Renal cortex interstitium (tissue), 11 donors: ENCODE measurements at regions not wholly inside any gene's neighbourhood (a gene's known extent, or its start where the extent isn't known, plus 50 kb on each side); places are given as distances from the start of the nearest gene placed in this dataset.
"Not testable (repeated sequence)": the region's sequence is repeated elsewhere in the genome, so short reads cannot be mapped to it uniquely, and the experiment has no call there.

Experiments
- DNase-seq, 11 donors: peaks; one replicate each; pipeline ENCODE4 v3.0.0-alpha.2; 2013; ENCODE audit warnings: low read depth in 9 of 11, low spot score in 4 of 11; ENCODE audit errors: extremely low read depth in 1 of 11

DNA sequence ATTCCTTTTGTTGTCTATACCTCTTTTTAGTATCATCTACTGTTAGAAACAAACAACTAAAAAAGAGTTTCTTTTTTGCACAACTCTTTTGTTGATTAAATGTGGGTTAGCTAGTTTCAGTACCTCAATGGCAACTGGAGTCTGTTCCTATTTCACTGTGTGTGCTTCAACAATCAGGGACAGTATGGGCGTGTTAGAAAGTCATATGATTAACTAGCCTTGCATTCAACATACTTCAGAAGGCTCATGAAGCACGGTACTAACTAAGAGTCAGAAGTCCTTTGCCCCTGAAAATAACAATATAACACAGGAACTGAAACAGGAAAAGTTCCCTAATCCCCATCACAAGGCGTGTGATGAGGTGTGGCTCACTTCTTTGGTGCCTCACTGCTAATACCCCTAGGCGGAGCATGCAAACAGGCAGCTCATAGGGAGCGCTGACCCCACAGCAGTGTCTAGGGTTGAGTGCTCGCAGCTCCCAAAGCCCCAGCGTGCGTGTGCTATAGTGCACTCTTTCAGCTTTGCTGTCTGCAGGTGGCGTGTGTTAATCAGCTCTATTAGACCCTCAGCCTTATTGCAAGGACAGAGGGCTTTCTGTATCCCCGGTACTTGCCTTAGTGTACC lies 203.1 kb upstream of the NDST3 start:
- DNase-seq = no peak

DNA sequence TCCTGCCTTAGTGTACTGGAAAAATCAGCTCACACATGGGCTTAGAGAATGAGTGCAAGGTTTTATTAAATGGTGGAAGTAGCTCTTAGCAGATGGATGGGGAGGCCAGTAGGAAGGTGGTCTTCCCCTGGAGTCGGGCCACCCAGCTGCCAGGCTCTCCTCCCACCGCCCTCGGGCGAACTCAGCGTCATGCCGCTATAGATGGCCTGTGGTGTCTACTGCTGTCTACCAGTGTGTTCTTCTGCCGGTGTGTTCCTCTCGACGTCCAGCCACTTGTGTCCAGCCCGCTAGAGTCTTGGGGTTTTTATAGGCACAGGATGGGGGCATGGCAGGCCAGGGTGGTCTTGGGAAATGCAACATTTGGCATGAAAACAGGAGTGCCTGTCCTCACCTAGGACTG lies 198.7 kb upstream of the NDST3 start:
- no peak for DNase-seq

DNA sequence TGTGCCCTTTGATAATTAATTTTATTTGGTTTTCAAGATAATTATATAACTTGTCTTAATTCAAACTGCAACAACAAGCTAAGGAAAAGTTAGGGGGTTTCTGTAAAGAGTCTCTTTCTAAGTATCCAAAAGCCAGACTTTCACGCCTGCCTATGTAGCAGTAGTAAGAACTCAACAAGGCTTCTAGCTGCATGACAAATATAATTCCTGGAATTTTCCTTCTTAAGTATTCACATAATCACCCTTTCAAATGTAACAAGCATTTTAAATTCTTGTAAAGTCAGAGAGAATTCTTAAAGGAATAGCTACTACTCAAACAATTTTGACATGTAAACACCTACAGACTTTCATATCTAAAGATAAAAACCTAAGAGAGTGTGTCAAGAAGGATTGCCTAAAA lies 189.7 kb upstream of the NDST3 start:
- DNase-seq = no peak

DNA sequence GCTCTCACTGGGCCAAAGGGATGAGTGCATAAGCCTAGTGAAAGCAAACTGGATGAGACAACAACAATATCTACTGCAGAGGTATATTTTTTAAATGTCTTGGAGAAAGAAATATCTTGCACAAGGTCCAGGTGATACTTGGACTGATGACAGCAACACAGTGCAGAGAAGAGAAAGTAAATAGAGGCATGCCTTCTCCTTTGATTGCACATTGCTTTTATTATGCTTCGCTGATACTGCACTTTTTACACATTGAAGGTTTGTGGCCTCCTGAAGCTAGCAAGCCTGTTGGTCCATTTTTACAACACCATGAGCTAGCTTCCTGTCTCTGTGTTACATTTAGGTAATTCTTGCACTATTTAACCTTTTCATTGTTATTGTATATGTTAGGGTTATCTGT lies 189.0 kb upstream of the NDST3 start:
- no peak for DNase-seq

DNA sequence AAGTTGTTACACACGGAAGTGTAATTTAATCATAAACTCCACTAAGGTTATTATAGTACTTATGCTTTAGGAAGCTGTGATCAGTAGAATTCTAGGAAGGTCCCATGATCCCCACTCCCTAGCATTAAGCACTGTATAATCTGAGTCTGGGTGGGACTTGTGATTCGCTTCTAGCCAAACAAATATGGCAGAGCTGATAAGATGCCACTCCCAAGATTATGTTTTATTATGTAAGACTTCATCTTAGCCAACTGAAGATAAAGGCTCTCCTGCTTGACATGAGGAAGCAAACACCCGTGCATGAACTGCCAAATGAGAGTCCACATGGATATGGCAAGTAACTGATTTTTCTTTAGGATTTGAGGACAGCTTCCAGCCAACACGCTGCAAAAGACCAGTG lies 186.4 kb upstream of the NDST3 start:
- DNase-seq = no peak

DNA sequence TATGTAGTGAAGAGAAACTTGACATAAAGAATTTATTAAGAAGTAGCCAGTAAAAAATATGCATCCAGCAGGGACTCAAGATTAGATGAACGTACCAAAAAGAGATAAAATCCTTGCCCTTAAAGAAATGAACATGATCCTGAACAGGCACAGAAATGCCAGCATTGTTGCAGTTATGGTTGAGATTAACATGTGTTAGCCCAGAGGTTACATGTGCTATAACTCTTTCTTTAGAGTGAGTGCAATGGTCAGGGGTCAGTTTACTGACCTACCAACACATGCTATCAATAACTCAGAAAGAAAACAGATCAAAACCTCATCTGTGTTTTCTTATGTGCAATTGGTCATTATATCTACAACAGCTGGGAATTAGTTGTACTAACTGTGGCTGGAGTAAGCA lies 166.1 kb upstream of the NDST3 start:
- DNase-seq = no peak

DNA sequence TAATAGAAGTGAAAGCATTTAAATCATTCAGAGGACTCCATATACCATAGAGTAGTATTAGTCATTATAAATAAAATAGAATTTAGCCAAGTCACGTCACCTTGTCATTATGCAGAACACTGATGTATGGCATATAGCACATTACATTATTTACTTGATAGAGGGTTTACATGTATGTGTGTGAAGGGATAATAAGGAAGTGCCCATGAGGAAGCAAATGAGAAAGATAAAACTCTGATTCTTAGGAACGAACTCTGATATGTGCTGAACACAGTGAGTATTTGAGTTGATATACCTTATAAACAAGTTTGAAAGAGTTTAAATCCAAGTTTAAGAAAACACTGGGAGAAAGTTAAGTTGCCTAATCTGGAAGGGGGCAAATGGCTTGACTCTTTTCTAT lies 160.5 kb upstream of the NDST3 start:
- no peak for DNase-seq

DNA sequence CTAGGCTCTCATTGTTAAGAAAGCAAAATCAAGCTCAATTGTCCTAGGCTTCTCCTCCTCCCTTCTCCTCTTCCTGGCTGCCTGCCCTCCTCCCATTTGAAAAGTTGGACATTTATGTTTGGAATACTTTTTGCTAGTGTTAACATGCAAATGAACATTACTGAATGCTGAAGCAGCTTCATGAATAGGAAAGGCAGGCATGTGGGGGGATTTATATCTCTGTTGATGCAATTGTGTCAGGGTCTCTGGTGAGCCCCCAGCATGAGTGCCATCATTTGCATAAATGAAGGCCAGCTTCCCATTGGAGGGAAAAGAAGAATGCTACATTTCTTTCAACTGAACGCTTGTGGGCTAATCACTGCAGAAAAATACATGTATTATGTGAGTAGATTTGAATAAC lies 160.1 kb upstream of the NDST3 start:
- DNase-seq = no peak

DNA sequence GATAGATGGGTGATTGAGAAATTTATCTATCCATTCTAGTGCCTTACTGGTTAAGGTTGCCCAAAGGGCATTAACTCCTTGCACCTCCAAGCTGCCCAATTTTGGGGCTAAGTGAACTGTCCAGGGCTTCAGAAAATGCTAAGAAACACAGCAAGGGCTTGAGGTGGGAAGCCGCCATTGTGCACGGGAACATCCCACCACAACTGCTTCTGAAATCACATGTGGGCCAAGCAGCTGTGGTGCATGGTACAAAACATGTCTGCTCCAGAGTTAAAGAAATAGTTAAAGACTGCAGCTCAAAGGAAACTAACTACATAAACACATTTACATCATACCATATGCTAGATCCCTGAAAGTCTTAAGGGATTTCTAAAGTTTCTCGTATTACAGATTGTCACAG lies 144.3 kb upstream of the NDST3 start:
- DNase-seq = no peak

DNA sequence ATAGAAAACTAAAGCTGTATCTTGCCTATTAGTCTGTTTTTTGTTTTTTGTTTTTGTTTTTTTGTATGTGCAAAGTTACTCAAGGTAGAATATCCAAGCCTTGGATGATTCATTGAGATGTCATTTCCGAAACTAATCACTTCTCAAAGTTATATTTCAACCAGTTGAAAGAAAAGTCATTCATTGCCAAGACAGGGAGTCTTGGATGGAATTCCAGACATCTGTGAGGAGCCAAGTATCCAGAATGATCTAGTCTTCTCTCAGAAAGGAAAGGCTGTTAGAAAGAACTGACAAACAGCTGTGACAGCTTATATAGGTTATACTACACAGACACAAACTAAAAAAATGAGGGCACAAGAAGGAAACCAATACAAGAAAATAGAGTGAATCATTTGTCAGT lies 141.1 kb upstream of the NDST3 start:
- no peak for DNase-seq

DNA sequence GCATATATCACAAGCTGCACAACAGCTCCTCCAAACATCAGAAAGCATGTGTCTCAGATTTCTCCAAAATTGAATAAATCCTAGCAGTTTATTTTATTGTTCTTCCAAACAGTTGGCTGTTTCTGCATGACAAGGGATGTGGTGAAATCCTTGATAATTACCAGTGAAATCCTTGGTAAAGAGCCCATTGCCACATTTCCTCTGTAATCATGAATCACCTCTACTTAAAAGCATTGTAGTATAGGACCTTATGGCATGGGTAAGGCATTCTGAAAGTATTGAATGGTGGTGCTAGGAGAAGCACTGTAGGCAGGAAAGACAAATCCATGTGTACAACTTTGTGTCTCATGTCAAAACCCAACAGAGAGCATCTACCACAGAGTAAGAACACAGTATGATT lies 135.8 kb upstream of the NDST3 start:
- DNase-seq = no peak

DNA sequence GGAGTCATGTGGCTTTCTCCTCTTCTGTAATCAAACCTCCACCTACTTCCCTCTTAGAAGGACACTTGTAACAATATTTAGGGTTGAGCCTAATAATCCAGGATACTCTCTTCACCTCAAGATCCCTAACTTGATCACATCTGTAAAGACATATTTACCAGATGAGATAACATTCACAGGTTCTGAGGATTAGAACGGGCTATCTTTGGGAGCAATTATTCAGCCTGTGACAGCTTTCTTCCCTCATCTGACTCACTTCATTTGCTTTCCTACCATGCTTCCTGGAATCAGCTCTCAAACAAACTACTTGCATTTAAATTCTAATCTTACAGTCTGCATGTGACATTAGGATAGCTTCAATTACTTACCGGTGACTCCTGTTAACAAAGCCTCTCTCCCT lies 133.5 kb upstream of the NDST3 start:
- DNase-seq = peak in 1 of 11 donors; percentile 0

DNA sequence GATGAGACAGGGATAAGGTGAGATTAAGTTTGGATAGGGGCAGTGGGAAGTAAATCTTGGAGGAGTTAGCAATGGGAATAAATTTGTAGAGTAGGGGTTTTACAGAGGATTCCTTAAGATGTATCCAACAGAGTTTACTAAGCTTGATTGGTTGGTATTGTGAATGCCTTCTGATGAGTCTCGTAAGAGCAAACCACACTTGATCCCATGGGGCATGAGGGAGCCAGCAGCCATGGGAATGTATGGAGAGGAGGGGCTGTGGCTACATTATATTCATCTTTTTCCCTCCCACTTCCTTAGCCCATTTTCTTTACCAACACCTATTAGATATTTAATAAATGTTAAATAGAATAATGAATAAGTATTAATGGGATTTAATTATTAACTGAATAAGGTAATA lies 126.6 kb upstream of the NDST3 start:
- DNase-seq = no peak

DNA sequence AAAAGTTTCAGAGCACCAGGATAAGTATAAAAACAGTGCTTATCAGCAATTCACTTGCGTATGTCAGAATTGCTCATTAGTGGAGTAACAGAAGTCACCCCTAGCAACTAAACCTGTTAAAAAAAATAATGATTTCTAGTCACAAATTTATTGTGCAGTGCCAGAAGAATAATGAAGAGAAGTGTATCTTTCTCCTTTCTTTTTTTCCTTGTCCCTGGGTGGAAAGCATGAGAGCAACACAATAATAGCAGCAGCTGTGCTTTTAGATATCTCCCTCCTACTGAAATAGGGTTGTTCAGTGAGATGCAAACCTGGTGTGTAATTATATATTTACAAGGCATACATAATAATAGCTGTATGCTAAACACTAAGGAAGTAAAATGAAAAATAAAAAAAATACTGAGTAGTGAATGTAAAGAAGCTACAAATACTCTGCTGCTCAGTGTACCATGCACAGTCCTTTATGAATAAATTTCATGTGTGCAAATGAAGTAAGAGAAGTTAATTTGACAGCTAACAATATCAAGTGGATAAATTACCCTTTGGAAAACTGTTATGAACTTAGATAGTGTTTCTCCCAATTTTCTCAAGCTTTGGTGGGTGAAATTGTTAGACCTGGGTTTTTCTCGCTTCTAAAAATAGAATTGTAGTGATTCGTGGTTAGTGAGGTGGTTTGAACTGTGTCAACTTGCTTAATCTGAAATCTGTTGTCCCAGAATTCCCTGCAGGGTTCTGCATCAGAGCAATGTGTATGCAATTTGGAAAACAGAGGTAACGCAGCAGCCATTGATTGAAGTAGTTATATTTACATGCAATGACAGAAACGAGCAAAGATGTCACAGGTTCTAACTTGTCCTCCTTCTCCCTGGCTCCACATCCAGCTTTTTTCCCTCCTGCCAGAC lies 125.7 kb upstream of the NDST3 start:
- DNase-seq = no peak

DNA sequence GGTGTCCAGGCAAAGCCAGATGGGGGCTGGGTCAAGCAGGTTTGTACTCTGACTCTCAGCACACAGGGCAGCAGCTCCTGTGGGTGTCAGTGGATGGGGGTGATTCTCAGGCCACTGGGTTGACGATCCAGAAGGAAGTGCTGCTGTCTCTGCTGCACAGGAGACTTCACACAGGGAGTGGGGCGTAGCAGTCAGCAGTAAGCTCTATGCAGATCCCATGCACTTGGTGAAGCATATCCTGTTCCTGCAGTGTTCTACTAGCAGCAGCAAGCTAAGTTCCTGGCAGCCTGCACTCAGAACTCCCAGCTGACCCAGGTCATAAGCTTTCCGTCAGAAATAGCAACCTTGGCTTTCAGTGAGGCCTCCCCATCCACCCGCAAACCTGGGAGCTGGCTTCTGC lies 117.6 kb upstream of the NDST3 start:
- no peak for DNase-seq

DNA sequence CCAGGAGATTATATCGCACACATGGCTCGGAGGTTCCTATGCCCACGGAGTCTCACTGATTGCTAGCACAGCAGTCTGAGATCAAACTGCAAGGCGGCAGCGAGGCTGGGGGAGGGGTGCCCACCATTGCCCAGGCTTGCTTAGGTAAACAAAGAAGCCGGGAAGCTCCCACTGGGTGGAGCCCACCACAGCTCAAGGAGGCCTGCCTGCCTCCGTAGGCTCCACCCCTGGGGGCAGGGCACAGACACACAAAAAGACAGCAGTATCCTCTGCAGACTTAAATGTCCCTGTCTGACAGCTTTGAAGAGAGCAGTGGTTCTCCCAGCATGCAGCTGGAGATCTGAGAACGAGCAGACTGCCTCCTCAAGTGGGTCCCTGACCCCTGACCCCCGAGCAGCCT lies 112.0 kb upstream of the NDST3 start:
- DNase-seq = not testable (repeated sequence)

DNA sequence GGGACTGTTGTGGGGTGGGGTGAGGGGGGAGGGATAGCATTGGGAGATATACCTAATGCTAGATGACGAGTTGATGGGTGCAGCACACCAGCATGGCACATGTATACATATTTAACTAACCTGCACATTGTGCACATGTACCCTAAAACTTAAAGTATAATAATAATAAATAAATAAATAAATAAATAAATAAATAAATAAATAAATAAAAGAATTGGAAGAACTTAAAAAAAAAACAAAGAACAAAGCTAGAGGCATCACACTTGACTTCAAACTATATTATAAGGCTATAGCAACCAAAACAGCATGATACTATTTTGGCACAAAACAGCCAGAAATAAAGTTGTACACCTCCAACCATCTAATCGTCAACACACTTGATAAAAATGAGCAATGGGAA lies 106.5 kb upstream of the NDST3 start:
- DNase-seq = not testable (repeated sequence)

DNA sequence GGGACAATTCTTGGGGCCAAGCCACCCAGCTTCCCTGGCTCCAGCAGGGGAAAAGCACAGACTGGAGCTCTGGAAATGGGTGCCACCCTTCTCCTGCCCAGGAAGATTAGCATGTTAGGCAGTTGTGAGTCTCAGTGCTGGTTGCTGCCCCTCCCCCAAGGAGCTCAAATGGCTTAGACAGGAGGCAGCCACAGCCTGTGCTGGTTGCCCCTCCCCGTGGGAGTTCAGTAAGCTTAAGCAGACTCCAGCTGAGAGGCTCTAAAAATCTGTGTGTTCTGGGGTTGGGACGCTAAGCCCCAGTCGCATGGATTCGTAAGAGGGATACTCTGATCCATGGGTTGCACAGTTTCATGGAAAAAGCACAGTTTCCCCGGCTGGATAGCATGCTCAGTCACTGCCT lies 92.7 kb upstream of the NDST3 start:
- DNase-seq = no peak

DNA sequence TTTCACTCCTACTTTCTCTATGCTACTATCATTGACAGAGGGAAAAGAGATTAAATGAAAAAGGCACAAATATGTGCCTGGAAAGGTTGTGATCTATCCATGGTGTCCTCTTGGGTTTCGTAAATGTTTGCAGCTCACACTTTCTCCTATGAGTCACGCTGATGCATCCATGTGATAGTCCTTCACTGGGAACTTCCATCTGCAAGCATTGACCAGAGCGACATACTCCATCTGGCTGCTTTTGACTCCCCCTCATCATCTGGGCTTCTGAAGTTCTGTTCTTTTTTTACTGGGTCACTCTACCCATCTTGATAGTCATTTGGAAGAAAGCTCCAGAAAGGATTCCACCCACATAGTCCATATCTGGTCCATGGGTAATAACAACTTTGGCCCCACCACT lies 84.7 kb upstream of the NDST3 start:
- no peak for DNase-seq

DNA sequence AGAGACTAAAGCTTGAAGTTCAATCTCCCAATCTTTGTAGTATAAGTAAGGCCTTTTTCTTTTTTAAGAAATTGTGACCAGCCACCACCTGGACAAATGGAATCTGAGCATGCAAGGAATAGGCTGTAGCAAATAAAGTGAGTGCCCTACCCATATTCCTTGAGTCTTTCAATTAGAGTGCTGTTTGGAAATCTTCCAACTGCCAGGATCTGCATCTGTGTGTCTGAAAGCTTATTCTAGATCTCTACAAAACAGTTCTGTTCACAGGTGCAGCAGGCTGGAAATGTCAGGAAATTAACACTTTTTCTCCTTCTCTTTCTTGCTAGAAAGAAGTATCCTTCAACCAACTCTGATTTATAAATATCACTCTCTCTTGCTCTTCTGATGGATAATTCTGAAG lies 76.7 kb upstream of the NDST3 start:
- no peak for DNase-seq

DNA sequence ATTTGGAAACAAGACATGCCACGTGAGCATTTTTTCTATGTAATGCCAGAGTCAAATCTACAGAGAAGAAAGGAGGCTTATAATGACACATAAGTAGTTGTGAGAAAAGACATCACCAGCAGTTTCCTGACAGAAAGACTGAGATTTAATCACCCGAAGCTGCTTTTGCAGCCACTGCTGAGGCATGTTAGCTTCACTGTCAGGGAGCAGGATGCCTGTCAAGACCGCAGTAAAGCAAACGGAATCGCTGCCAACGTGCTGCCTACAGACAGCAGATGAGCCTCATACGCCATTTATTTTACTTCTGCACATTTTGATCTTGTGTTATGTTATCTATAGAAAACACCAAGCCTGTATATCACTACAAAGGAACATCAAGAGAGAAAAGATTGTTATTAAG lies 68.7 kb upstream of the NDST3 start:
- peak in 10 of 11 donors; percentile 2 to 46 (median 15) for DNase-seq
